HG03378 (cell line): ENCODE measurements at regions not wholly inside any gene's neighbourhood (a gene's known extent, or its start where the extent isn't known, plus 50 kb on each side); places are given as distances from the start of the nearest gene placed in this dataset.
A peak's percentile ranks its signal among the peaks of the same experiment; 100 is the strongest.
"Not testable (repeated sequence)": the region's sequence is repeated elsewhere in the genome, so short reads cannot be mapped to it uniquely, and the experiment has no call there.

Experiments
- ATAC-seq: cut with Tn5 transposase; IDR thresholded peaks from one replicate; pipeline ENCODE4 v1.9.1; 2021; ENCODE audit warnings: mild to moderate bottlenecking, moderate library complexity; ENCODE audit not compliant: unreplicated experiment

DNA sequence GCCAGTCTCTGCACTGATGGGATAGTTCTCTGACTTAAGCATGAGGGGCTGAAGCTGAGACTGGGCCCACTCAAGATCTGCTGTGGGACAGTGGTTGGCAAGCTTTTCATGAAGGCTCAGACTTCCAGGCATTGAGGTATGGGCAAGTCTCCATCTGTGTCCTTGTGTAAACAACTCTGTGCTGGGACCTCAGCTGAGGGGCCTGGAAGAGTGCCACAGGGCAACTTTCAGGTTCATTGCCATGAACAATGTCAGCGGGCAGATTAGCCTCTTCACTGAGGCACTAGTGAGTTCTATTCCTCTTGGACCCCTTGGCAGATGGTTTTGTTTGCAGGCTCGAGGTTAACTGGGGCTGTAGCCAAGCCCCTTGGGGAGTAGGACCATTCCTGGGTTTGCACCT lies 127.1 kb downstream of the MRPS30 start:
- ATAC-seq, result no peak

DNA sequence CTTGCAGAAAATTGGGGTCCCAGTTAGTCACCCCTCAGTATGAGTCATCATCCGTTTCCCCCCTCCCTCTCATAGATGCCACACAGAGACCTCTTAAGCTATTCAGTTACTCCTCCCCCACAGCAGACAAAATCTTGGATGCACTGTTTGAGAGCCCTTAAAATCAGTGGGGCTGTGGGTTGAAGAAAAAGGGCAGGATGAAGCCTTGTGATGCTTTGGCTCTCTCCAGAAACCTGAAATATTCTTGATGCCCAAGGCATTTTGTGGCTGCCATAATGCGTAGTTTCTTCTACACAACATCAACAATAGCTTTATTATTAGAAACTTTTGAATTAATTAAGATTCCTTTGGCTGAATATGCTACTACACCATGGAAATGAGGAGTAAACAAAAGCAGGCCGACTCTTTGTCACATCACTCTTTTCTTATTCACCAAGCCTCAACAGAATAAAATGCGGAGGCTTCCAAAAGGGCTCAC lies 133.8 kb downstream of the MRPS30 start:
- ATAC-seq, result no peak

DNA sequence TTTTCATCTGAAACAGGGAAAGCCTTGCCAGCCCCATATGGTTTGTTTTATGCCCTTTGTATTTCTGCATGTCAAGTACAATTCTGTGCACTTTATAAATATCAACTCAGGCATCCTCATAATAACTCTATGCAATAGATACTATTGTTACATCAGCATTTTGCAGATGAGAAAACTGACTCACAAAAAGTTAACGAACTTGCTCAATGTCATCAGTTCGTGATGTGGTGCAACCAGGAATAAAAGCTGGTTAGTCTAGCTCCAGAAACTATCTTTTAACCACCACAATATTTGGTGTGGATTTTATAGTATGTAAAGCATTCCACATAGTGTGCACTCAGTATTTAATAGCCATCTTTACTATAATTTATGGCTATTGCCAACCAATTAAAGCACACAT lies 134.9 kb downstream of the MRPS30 start:
- no peak for ATAC-seq

DNA sequence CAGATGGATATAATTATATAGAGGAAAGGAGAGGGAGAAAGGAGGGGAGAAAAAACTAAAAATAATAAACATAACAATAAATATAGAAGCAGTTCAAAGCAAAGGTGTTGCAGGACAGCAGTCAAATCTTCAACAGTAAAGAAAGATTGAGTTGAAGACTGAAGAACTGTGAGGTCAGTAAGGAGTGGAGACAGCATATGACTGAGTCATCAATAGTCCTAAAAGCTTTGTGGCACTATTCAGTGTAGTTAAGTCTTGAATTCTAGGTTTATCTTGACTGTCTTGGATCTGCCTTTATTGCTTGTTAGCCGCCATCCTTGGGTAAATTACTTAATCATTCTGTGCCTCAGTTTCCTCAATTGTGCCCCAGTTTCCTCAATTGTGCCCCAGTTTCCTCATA lies 137.0 kb downstream of the MRPS30 start:
- no peak for ATAC-seq

DNA sequence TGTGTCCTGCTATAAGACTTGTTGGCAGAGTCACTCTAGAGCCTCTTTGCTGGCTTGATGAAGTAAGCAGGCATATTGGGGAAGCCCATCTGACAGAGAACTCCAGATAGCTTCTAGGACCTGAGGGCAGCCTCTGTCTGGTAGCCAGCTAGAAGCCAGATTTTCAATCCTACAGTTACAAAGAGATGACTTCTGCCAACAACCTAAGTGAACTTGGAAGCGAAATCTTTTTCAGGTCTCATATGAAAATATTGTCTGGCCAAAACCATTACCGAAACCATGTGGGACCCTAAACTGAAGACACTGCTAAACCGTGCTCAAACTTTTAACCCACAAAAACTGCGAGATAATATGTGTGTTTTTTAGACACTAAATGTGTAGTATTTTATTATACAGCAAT lies 140.9 kb downstream of the MRPS30 start:
- no peak for ATAC-seq

DNA sequence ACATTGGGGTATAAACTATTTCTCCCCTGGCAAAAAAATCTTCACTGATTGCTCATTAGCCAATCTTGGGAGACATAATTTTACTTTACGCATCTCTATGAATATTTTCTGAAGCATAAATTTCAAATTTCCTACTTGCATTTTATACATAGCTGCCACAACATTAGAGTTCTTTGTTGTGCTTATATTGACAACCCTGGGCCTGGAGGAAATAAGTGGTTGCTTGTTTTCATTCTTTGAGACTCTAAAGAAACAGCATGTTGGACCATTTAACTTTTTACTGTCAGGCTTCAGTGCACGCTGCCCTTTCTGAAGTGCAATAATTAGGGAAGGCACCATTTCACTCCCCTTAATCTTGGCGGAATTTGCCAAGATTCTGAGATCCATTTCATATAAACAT lies 142.6 kb downstream of the MRPS30 start:
- no peak for ATAC-seq

DNA sequence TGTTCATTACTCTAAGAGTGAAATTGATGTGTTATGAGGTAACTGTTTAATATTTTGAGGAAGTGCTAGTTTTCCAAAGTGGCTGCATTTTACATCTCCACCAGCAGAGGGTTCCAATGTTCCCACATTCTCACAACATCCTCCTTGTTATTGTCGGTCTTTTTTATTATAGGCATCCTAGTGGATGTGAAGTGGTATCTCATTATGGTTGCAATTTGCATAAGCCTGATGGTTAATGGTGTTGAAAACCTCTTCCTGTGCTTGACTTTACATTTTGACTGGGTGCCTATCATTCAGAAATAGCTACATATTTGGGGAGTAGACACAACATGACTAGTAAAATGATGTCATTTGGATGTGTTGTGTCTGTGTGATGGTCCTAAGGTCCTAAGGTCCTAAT lies 143.6 kb downstream of the MRPS30 start:
- peak; percentile 94 for ATAC-seq

DNA sequence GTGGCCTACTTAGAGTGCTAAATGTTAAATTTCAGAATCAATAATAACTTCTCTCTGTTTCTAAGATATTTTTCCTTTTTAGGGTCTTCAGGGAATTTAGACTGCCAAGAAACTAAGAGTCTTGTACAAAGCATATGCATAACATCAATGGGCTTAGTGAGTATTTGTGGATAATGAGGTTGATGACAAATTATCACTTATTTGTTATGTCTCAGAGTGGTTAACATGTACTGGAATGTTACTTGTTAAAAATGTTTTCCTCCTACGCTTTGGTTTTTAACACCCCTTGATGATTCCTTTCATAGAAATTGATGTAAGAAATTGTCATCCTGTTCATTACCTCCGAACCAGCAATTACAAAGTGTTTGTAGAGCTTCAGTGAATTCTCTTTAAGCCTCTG lies 144.3 kb downstream of the MRPS30 start:
- ATAC-seq, result no peak

DNA sequence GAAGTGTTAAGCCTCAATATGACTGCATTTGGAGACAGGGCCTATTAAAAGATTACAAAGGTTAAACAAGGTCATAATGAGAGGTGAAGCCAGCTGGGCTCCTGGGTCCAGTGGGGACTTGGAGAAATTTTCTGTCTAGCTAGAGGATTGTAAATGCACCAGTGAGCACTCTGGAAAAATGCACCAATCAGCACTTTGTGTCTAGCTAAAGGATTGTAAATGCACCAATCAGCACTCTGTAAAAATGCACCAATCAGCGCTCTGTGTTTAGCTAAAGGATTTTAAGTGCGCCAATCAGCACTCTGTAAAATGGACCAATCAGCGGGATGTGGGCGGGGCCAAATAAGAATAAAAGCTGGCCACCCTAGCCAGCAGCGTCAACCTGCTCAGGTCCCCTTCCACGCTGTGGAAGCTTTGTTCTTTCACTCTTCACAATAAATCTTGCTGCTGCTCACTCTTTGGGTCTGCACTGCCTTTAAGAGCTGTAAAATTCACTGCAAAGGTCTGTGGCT lies 150.3 kb downstream of the MRPS30 start:
- not testable (repeated sequence) for ATAC-seq

DNA sequence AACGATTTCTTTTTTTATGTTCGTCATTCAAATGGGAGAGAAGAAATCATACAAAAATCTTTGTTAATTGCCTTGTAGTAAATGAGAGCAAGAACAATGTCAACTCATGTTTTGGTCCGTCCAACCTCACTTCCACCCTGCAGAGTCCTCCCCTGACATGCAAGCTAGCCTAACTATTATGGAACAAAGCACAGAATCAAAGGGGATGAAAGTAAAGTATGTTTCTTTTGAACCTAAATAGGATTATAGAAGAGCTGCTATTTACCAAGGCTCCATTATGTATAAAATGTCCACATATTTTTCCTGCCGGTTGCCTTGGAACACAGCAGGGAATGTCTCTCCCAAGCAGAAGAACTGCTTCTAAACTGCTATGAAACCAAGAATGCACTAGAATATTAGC lies 161.1 kb downstream of the MRPS30 start:
- no peak for ATAC-seq

DNA sequence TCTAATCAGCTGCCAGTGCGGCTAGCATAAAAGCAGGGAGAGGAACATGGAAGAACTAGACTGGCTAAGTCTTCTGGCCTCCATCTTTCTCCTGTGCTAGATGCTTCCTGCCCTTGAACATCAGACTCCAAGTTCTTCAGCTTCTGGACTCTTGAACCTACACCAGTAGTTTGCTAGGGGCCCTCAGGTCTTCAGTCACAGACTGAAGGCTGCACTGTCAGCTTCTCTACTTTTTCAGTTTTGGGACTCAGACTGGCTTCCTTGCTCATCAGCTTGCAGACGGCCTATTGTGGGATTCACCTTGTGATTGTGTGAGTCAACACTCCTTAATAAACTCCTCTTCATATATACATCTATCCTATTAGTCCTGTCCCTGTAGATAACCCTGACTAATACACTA lies 162.2 kb downstream of the MRPS30 start:
- ATAC-seq, result not testable (repeated sequence)

DNA sequence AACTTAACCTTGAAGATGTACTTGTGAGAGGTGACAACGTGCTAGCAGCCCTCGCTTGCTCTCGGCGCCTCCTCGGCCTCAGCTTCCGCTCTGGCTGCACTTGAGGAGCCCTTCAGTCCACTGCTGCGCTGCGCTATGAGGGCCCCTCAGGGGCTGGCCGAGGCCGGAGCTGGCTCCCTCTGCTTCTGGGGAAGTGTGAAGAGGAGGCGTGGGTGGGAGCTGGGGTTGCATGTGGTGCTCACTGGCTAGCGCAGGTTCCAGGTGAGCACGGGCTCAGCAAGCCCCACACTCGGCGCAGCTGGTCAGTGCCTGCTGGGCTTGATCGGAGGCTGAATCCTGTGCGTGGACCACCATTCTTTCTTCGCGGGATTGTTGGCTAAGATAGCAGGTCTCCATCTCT lies 166.1 kb downstream of the MRPS30 start:
- no peak for ATAC-seq

DNA sequence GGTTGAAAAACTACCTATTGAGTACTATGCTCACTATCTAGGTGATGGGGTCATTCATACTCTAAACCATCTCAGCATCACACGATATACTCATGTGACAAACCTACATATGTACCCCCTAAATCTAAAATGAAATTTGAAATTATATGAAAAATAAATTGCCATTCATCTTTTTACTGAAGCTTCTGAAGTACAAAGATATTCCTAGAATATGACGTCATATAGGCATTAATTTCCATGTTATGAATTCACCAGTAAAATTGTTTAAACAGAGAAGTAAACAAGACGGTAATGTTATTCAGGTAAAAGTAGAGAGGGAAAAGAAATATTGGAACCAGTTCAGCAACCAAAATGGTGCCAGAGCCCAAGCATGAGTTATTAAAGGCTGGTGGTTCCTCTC lies 173.0 kb downstream of the MRPS30 start:
- ATAC-seq, result no peak

DNA sequence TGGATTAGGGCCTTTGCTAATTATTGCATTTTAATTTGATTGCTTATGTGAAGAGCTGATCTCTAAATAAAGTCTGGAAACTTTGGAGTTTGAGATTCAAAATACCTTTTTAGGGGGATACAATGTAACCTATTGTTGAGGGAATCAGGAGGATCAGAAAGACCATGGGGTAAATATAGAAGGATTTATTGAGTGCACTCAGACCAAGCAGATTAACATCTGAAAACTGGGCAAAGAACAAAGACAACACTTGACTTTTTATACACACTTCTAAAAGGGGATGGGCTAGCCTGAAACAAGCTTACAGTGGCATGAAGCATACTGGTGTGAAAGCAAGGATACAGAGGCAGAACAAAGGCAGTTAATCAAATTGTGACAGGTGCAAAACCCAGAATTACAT lies 174.3 kb downstream of the MRPS30 start:
- ATAC-seq, result no peak

DNA sequence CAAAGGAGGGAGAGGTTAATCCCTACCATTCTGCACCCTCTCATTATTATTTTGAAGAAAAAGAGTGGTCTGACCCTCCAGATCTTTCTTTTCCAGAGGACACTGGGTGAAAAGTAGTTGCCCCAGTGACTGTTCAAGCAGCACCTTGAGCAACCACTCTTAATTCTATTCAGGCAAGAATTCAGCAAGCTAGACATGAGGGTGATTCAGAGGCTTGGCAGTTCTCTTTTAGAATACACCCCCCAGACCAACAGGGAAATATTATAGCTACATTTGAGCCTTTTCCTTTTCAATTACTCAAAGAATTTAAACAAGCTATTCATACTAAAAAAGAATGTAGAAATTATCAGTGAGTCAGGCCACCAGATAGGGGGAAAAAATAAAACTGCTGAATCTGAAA lies 178.3 kb downstream of the MRPS30 start:
- ATAC-seq, result no peak

DNA sequence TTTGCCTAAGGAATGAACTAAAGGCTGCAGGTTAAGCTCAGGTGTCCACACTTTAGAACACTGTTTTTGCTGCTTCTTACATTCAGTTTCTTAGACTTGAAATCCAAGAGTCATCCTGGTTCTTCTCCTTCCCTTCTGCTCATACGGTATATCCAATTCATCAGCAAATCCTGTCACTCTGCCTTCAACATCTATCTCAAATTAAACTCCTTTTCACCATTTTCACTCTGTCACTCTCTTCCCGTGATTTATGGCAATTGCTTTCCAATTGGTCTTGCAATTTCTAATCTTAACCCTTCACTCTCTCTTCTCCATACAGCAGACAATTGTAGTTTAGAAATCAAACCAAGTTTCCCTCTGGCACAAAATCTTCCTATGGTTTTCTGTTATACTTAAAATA lies 182.9 kb downstream of the MRPS30 start:
- ATAC-seq, result no peak

DNA sequence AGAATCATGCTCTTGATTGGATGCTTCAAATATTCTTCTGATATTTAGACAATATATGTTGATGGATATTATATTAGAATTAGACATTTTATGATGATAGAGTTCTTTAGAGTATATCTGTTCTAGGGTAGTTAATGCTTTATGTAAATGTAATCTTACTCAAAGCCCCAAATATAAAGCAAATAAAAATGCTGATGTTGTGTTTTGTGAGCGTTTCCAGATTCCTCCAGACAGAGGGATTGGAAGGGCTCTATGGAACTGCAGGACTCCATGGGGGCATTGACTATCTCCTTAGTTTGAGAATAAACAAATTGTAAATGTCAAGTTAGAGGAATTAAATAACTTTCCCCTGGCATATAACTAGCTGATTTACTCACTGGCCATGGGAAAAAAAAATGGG lies 184.5 kb downstream of the MRPS30 start:
- no peak for ATAC-seq

DNA sequence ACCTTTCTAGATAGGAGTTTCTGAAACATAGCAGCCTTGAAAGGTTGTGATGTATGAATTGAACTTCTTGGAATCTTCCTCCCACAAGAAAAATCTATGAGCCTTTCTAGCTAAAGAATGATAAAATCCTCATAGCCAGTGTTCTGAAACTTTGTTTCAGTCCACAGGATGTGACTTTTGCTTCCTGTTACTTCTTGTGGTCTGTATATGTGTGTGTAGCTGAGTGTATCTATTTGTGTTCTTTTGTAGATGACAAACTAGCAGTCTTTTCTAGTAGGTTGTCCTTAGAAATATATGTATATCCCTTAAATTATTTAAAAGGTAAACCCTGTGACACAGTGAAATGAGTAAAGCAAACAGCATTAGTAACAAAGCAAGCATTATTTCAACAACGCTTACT lies 188.8 kb downstream of the MRPS30 start:
- ATAC-seq, result no peak

DNA sequence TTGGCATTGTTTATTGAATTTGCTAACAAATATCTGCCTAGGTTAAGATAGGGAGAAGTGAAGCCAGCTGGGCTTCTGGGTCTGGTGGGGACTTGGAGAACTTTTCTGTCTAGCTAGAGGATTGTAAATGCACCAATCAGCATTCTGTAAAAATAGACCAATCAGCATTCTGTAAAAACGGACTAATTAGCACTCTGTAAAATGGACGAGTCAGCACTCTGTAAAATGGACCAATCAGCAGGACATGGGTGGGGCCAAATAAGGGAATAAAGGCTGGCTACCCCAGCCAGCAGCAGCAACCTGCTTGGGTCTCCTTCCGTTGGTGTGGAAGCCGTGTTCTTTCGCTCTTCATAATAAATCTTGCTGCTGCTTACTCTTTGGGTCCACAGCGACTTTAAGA lies 198.4 kb downstream of the MRPS30 start:
- not testable (repeated sequence) for ATAC-seq

DNA sequence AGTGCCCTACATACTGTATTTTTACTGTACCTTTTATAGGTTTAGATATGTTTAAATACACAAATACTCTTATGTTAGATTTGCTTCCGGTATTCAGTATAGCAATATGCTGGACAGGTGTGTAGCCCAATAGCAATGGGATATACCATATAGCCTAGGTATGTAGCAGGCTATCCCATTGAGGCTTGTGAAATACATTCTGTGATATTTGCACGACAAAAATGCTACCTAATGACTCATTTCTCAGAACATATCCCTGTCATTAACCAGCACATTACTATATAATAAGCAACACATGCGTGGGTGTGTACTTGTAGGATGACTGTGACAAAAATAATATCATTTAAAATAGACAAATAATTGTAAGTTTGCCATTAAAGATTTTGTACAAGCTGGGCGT lies 208.8 kb downstream of the MRPS30 start:
- no peak for ATAC-seq

DNA sequence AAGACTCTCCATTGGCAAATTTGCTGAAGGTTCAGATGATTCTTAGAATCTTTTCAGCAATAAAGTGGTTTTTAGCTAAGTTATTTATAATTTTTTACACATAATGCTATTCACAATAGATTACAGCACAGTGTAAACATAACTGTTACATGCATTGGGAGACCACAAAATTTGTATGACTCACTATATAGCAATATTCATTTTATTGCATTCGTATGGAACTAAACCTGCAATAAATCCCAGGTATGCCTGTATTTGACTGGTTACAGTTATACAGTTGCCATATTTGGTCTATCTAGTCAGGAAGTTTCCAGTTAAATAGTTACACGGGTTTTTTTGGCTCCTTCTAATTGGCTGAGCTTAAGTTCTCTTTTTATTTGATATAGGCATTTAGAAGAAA lies 220.8 kb downstream of the MRPS30 start:
- no peak for ATAC-seq

DNA sequence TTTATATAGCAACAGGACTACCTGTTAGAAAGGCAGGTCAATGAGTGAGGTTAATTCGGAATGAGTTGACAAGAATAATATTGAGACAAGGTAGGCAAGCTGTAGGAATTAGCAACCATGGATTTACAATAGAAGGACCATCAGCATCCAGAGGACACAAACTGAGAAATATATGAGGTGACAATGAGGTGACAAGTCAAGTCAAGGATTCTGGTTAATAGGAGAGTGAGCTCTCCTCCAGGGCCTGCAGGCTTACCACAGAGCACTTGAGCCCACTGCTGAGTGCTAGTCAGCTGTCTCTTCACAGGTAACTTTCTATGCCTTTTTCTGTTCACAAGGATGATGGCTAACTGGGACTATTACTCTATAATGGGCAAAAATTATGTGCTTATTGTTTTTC lies 227.2 kb downstream of the MRPS30 start:
- ATAC-seq, result no peak

DNA sequence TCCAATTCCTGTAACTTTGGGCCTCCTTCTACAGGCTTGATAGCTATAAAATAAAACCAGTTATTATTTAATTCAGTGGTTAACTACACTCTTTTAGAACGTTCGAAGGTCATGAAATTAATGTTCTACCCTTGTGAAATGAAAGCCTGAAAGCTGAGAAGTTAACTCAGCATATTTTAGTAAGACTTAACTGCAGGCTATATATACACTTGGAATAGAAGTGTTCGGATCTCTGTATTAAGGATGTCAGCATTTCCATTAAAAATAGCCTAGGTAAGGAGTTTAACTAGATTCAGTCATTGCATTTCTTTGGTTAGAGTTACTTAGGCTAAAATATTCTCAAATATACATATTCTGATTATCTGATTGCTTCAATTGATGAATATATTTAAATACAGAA lies 229.2 kb downstream of the MRPS30 start:
- ATAC-seq, result no peak
